Stimulated activated CD4-positive, alpha-beta T cell treated with anti-CD3 and anti-CD28 coated beads, Interleukin-2, amount 100 ng/mL, for 48 hours (primary cell): ENCODE measurements at regions not wholly inside any gene's neighbourhood (a gene's known extent, or its start where the extent isn't known, plus 50 kb on each side); places are given as distances from the start of the nearest gene placed in this dataset.

Source experiments
- DNase-seq, 2 donors: peaks; one replicate each; pipeline ENCODE4 v3.0.0-alpha.2; 2020

- no peak for DNase-seq
Measured at GRCh38 chr12:85642288-85642687, 193.9 kb downstream of the RASSF9 start.

DNA sequence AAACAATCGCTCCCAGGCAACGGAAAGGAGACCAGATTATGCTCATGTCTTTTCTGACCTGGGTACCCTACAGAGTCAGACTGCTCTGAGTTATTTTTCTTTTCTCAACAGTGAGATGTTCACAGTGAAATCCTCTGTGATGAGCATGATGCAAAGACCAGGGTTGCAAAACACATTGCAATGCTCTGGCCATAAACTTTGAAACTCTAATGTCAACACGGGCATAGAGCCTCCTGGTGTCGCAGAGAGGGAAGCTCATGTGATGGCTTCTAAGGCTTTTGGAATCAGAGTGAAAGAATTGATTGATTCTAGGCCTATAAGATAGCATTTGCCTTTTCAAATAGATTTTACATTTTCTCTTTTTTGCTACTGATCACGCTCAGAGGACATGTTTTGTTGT is 193.4 kb downstream of the RASSF9 start:
- DNase-seq, result no peak

GRCh38 chr12:85644508-85644907 is 191.7 kb downstream of the RASSF9 start:
- no peak for DNase-seq

DNA sequence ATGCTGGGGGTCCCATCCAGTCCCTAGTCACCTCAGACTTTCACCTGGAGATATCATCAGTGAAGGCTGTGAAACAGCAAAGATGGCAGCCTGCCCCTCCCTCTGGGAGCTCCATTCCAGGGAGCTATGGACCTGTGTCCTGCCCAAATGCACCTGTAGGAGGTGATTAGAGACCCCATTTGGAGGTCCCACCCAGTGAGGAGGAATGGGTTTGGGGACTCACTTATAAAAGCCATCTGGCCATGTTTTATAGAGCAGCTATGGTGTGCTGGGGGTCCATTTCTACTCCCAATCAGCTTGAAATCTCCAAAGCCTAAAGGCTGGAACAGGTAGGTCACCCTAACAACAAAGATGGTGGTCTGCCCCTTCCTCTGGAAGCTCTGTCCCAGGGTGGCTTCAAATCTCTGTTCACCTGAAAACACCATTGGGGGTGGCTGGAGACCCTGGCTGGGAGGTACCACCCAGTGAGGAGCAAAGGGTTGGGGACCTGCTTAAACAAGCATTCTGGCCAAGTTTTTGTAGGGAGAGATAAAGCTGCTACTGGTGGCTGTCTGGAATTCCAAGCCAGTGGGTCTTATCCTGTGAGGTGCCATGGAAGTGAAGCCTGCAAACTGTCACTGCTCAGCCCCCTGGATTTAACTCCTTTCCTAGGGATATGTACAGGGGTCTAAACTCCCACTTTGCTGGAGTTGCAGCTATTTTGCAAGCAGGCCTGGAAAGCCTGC is 182.3 kb downstream of the RASSF9 start:
- DNase-seq, result no peak

GRCh38 chr12:85654456-85654840 is 181.8 kb downstream of the RASSF9 start:
- DNase-seq, result no peak

DNA sequence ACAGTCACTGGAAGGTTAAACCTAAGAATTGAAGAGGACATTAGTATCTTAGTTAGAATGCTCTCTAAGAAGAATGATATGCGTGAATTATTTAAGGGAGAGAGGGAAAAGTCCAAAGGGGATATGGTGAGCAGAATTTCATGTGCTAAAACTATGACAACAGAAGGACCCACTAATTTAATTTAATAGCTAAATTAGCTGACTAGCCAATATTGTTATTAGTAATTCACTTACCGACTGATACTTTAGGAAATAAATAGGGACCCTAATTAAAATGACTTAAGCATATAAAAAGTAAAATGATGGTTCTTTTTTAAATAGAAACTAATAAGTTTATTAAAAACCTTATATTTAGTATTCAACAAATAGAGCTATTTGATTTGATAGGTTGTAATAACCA is 179.6 kb downstream of the RASSF9 start:
- no peak for DNase-seq

- no peak for DNase-seq
Measured at GRCh38 chr12:85657251-85657650, 179.0 kb downstream of the RASSF9 start.

- DNase-seq, result no peak
Measured at GRCh38 chr12:85657836-85658630, 178.2 kb downstream of the RASSF9 start.

GRCh38 chr12:85659754-85660530 is 176.3 kb downstream of the RASSF9 start:
- DNase-seq, result no peak

DNA sequence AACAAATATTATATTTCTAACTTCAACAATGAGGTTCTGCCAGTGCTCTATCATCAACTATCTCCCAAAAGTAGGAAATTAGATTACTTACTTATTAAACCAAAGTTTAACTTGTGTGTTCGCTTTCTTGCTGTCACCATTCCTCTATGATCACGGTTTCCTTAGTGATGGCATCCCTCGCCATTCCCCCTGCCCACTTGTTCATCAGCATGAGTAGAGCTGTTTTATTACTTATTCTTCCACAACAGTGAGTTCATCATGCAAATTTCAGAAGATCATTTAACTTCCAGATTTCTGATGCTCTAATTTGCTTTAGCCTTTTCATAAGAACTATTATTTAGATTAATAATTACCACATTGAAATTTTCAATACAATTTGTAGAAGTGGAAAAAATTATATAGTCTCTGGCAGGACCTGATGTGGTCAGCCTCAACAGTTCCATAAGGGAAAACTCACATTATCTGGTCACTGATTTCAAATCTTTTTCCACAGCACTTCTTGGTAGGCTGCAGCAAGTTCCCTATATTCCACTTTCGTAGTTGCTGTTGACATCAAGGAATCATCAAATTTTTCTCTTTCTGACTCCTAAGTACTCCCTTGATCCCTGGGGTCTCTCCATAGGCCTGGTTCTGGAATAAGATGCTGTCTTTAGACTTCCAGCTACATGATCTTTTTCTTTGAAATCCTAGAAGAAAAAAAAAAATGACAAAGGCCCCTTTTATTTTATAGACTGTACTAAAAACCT is 174.6 kb downstream of the RASSF9 start:
- no peak for DNase-seq

GRCh38 chr12:85662207-85662602 is 174.0 kb downstream of the RASSF9 start:
- DNase-seq, result no peak

DNA sequence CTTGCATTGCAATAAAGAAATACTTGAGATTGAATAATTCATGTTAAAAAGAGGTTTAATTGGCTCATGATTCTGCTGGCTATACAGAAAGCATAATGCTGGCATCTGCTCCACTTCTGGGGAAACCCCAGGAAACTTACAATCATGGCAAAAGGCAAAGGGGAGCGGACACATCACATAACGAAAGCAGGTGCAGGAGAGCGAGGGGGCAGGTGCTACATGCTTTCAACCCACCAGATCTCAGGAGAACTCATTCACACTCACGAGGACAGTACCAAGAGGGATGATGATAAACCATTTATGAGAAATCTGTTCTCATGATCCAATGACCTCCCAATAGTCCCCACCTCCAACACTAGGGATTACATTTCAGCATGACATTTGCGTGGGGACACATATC is 172.6 kb downstream of the RASSF9 start:
- DNase-seq, result no peak

- no peak for DNase-seq
Measured at GRCh38 chr12:85664429-85664828, 171.8 kb downstream of the RASSF9 start.

GRCh38 chr12:85669911-85670310 is 166.3 kb downstream of the RASSF9 start:
- DNase-seq, result no peak

DNA sequence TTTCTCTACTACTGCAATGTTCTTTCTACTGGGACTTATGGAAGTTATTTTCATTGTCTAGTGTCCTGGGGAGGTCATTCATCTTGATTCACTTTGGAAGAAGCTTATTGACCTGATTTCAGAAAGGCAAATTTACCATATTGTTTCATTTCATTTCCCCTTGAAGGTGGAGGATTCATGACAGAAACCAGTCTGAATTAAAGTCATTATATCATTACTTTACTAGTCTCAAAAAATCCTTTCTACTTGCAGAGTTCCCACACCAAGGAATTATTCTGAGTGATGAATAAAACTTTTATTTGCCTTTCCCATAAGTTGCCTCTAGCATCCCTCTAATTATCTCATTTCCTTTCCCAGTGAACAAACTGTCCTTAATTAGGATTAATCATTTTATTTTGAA is 163.8 kb downstream of the RASSF9 start:
- DNase-seq, result no peak

DNA sequence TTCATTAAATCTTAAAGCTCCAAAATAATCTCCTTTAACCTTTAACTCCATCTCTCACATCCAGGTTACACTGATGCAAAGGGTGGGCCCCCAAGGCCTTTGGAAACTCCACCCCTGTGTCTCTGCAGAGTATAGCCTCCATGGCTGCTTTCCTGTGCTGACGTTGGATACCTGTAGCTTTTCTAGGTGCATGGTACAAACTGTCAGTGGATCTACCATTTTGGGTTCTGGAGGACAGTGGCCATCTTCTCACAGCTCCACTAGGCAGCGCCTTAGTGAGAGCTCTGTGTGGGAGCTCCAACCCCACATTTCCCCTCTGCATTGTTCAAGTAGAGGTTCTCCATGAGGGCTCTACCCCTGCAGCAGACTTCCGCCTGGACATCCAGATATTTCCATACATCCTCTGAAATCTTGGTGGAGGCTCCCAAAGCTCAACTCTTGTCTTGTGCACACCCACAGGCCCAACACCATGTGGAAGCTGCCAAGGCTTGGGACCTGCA is 162.2 kb downstream of the RASSF9 start:
- DNase-seq, result no peak

DNA sequence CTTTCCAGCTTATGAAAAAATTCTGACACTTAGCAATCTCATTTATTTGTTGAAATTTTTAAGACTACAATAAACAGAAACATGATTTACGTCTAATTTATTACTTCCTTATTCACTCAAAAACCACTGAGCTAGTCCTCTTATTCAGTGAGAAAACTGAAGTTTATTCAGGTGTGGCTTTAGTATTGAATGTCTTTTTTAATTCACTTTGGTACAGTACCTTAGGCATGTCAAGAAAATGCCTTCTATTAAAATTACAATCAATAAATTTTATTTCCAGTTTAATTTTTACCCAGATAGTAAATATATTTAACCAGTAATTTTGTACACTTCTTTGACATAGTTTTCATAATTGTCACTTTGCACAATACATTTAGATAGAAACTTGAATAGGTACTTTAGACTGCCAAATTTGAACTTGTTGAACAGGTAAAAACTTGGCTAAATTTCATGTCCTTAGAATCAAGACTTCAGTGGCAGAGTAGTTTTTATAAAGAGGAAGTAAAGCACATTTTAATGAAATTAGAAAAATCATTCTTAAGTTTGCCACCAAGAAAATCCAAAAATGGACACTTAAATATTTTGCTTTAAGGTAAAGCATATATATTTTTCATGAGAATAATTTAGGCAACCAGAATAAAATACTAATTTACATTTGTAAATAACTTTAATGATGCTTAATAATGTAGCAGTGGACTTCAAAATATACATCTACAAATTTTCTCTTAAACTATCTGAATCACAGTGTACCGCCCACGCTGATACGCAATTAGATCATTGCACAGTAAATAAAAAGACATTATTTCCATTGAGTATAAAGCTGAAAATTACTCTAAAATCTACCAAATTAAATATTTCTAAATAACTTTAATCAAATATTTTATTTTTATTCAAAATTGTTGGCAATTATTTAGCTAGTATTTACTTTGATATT is 159.1 kb downstream of the RASSF9 start:
- DNase-seq, result no peak

GRCh38 chr12:85679296-85679695 is 156.9 kb downstream of the RASSF9 start:
- no peak for DNase-seq

GRCh38 chr12:85680881-85681280 is 155.3 kb downstream of the RASSF9 start:
- DNase-seq, result no peak

DNA sequence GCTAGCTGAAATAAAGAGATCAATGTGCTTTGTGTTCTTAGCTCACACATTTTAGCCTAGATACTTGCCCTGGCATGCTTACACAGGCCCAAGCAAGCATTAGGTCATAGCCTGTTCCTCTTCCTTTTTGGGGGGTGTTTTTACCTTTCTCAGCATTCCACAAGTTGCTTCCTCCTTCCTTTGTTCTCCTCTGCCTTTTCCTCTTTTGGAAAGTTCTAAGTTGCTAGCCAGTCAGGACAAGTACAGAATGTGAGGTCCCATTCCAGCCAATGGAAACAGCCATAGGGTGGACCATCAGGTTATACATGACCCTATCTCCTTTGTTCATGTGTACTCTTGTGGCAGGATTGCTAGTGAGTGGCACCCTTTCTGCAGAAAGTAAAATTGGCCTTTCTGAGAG is 154.9 kb downstream of the RASSF9 start:
- DNase-seq, result no peak

GRCh38 chr12:85683051-85683450 is 153.2 kb downstream of the RASSF9 start:
- DNase-seq, result no peak

- DNase-seq, result no peak
Measured at GRCh38 chr12:85688837-85689236, 147.4 kb downstream of the RASSF9 start.
